Fibroblast of lung (primary cell): ENCODE measurements at regions not wholly inside any gene's neighbourhood (a gene's known extent, or its start where the extent isn't known, plus 50 kb on each side); places are given as distances from the start of the nearest gene placed in this dataset.

ENCODE experiments used
- DNase-seq, 2 donors: peaks; one replicate each; pipeline versions ENCODE4 v3.0.0 to v3.0.0-alpha.2; 2010; ENCODE audit warnings: low read depth in 2 of 2
- H2AFZ ChIP-seq: 2 replicates; pipeline ENCODE4 v1.5.1; 2012; ENCODE audit warnings: low read length, control low read depth, inconsistent platforms
- H3K27ac ChIP-seq: 2 replicates; pipeline ENCODE4 v1.5.1; 2011; ENCODE audit warnings: low read length, control low read depth; ENCODE audit not compliant: insufficient read depth
- H3K27me3 ChIP-seq: 2 replicates; pipeline ENCODE4 v1.5.1; 2011; ENCODE audit warnings: mild to moderate bottlenecking, low read length; ENCODE audit not compliant: control insufficient read depth, insufficient read depth
- H3K36me3 ChIP-seq: 2 replicates; pipeline ENCODE4 v1.5.1; 2011; ENCODE audit warnings: low read length; ENCODE audit not compliant: control insufficient read depth, insufficient read depth
- H3K4me1 ChIP-seq: 2 replicates; pipeline ENCODE4 v1.5.1; 2011; ENCODE audit warnings: low read length; ENCODE audit not compliant: control insufficient read depth, insufficient read depth; ENCODE audit errors: extremely low read depth
- H3K4me2 ChIP-seq: 2 replicates; pipeline ENCODE4 v1.5.1; 2011; ENCODE audit warnings: low read length, control low read depth; ENCODE audit not compliant: insufficient read depth; ENCODE audit errors: extremely low read depth
- H3K4me3 ChIP-seq, 4 experiments: fragments of 200-600 bp in 1 of 4; sonication (generic) in 1 of 4; replicated peaks in 1 of 4; 2 replicates each; pipeline ENCODE4 v1.5.1; 2011 to 2016; ENCODE audit warnings: low read length in 4 of 4, low read depth in 3 of 4, mild to moderate bottlenecking in 3 of 4, control low read depth in 2 of 4, inconsistent platforms in 1 of 4, mixed read lengths in 1 of 4; ENCODE audit not compliant: insufficient read depth in 1 of 4; ENCODE audit errors: control extremely low read depth in 1 of 4
- H3K79me2 ChIP-seq: 2 replicates; pipeline ENCODE4 v1.5.1; 2012; ENCODE audit warnings: mild to moderate bottlenecking, low read length, inconsistent platforms; ENCODE audit not compliant: control insufficient read depth, insufficient read depth
- H3K9ac ChIP-seq: 2 replicates; pipeline ENCODE4 v1.5.1; 2011; ENCODE audit warnings: mild to moderate bottlenecking, low read length, control low read depth; ENCODE audit not compliant: insufficient read depth
- H3K9me3 ChIP-seq: 2 replicates; pipeline ENCODE4 v1.5.1; 2012; ENCODE audit warnings: low read depth, low read length; ENCODE audit not compliant: control insufficient read depth, insufficient read depth
- H4K20me1 ChIP-seq: 2 replicates; pipeline ENCODE4 v1.5.1; 2011; ENCODE audit warnings: low read length; ENCODE audit not compliant: control insufficient read depth, insufficient read depth; ENCODE audit errors: extremely low read depth
- CTCF ChIP-seq, 2 donors: IDR thresholded peaks in 1 of 2; conservative IDR thresholded peaks in 1 of 2; 1 replicate in 1 of 2; 2 replicates in 1 of 2; pipeline ENCODE4 v1.5.1; 2011 to 2012; ENCODE audit warnings: low read length in 2 of 2, control low read depth in 1 of 2, inconsistent platforms in 1 of 2, low read depth in 1 of 2, mild to moderate bottlenecking in 1 of 2
- EZH2 ChIP-seq: IDR thresholded peaks from 2 replicates; pipeline ENCODE4 v1.5.1; 2012; ENCODE audit warnings: low read length, control low read depth, mild to moderate bottlenecking; ENCODE audit errors: missing control alignments

GRCh38 chr2:163200741-163201140 lies 362.2 kb upstream of the KCNH7 start:
- TF ChIP-seq EZH2: no peak
- no peak for TF ChIP-seq CTCF (conservative IDR thresholded peaks at IDR 0.05 in 1 of 2, IDR thresholded peaks at IDR 0.05 in 1 of 2; ENCODE audit: low read depth in 1 of 2, low read length in 2 of 2)
- DNase-seq: no peak
- Histone ChIP-seq H3K79me2 (no peaks in the 10 kb centered on the region), H3K4me3 (no peak overlapping the region), H3K27ac (no peak overlapping the region), H3K4me2 (no peak overlapping the region), H3K9ac (no peak overlapping the region), H3K27me3 (no peaks in the 10 kb centered on the region), H3K4me1 (no peaks in the 10 kb centered on the region), H4K20me1 (no peaks in the 10 kb centered on the region), H3K9me3 (no peaks in the 10 kb centered on the region), H3K36me3 (no peaks in the 10 kb centered on the region), H2AFZ (no peak overlapping the region)

- H3K4me2 ChIP-seq: no peak overlapping the region
- no peaks in the 10 kb centered on the region for H3K36me3 ChIP-seq
- no peaks in the 10 kb centered on the region for H3K4me1 ChIP-seq
- H3K79me2 ChIP-seq: no peaks in the 10 kb centered on the region
- TF ChIP-seq CTCF (conservative IDR thresholded peaks at IDR 0.05 in 1 of 2, IDR thresholded peaks at IDR 0.05 in 1 of 2; ENCODE audit: low read depth in 1 of 2, low read length in 2 of 2) (no peak), EZH2 (no peak)
- no peaks in the 10 kb centered on the region for H3K9me3 ChIP-seq
- no peaks in the 10 kb centered on the region for H3K27me3 ChIP-seq
- DNase-seq: peak in 1 of 2 donors; percentile 53
- H3K4me3 ChIP-seq: no peak overlapping the region
- no peak overlapping the region for H3K27ac ChIP-seq
- H2AFZ ChIP-seq: no peak overlapping the region
- H4K20me1 ChIP-seq: no peaks in the 10 kb centered on the region
- H3K9ac ChIP-seq: no peak overlapping the region
Observed at GRCh38 chr2:163198972-163199371, 360.4 kb upstream of the KCNH7 start.

- H2AFZ ChIP-seq: no peak overlapping the region
- no peak overlapping the region for H3K4me2 ChIP-seq
- H4K20me1 ChIP-seq: no peaks in the 10 kb centered on the region
- H3K4me1 ChIP-seq: no peaks in the 10 kb centered on the region
- no peaks in the 10 kb centered on the region for H3K36me3 ChIP-seq
- H3K79me2 ChIP-seq: no peaks in the 10 kb centered on the region
- no peak overlapping the region for H3K4me3 ChIP-seq
- no peaks in the 10 kb centered on the region for H3K9me3 ChIP-seq
- H3K27ac ChIP-seq: no peak overlapping the region
- TF ChIP-seq EZH2: no peak
- no peak for TF ChIP-seq CTCF (conservative IDR thresholded peaks at IDR 0.05 in 1 of 2, IDR thresholded peaks at IDR 0.05 in 1 of 2; ENCODE audit: low read depth in 1 of 2, low read length in 2 of 2)
- H3K27me3 ChIP-seq: no peaks in the 10 kb centered on the region
- no peak overlapping the region for H3K9ac ChIP-seq
- DNase-seq: no peak
Observed at GRCh38 chr2:163198007-163198406, 359.4 kb upstream of the KCNH7 start.
